ENCODE measurements at regions not wholly inside any gene's neighbourhood (a gene's known extent, or its start where the extent isn't known, plus 50 kb on each side); places are given as distances from the start of the nearest gene placed in this dataset.
"Not testable (repeated sequence)": the region's sequence is repeated elsewhere in the genome, so short reads cannot be mapped to it uniquely, and the experiment has no call there.

GRCh38 chr2:144011553-144011952 lies 508.4 kb downstream of the ZEB2 start:
- DNase-seq (ENCODE audit: low read depth in 2 of 2), result no peak

GRCh38 chr2:144011098-144011497 lies 508.8 kb downstream of the ZEB2 start:
- DNase-seq (ENCODE audit: low read depth in 2 of 2), result no peak

GRCh38 chr2:144010096-144010836 lies 509.7 kb downstream of the ZEB2 start:
- no peak for DNase-seq (ENCODE audit: low read depth in 2 of 2)

GRCh38 chr2:144006139-144006538 lies 513.8 kb downstream of the ZEB2 start:
- DNase-seq (ENCODE audit: low read depth in 2 of 2), result no peak

GRCh38 chr2:144004742-144005141 lies 515.2 kb downstream of the ZEB2 start:
- DNase-seq (ENCODE audit: low read depth in 2 of 2), result no peak

- no peak for DNase-seq (ENCODE audit: low read depth in 2 of 2)
These were observed 516.4 kb downstream of the ZEB2 start for GRCh38 chr2:144003460-144004075.

- no peak for DNase-seq (ENCODE audit: low read depth in 2 of 2)
These were observed 522.9 kb downstream of the ZEB2 start for GRCh38 chr2:143996974-143997373.

GRCh38 chr2:143994961-143995360 lies 525.0 kb downstream of the ZEB2 start:
- no peak for DNase-seq (ENCODE audit: low read depth in 2 of 2)

- DNase-seq (ENCODE audit: low read depth in 2 of 2), result not testable (repeated sequence)
These were observed 528.3 kb downstream of the ZEB2 start for GRCh38 chr2:143991596-143991995.

- DNase-seq (ENCODE audit: low read depth in 2 of 2), result no peak
These were observed 531.8 kb downstream of the ZEB2 start for GRCh38 chr2:143988082-143988481.

- DNase-seq (ENCODE audit: low read depth in 2 of 2), result no peak
These were observed 538.5 kb downstream of the ZEB2 start for GRCh38 chr2:143981428-143981827.

- DNase-seq (ENCODE audit: low read depth in 2 of 2), result no peak
These were observed 542.6 kb downstream of the ZEB2 start for GRCh38 chr2:143977356-143977755.

- no peak for DNase-seq (ENCODE audit: low read depth in 2 of 2)
These were observed 544.7 kb downstream of the ZEB2 start for GRCh38 chr2:143975216-143975615.

GRCh38 chr2:143974262-143974661 lies 545.7 kb downstream of the ZEB2 start:
- DNase-seq (ENCODE audit: low read depth in 2 of 2), result no peak

- DNase-seq (ENCODE audit: low read depth in 2 of 2), result no peak
These were observed 551.1 kb downstream of the ZEB2 start for GRCh38 chr2:143968860-143969259.

GRCh38 chr2:143968360-143968759 lies 551.6 kb downstream of the ZEB2 start:
- DNase-seq (ENCODE audit: low read depth in 2 of 2), result no peak

- no peak for DNase-seq (ENCODE audit: low read depth in 2 of 2)
These were observed 554.3 kb downstream of the ZEB2 start for GRCh38 chr2:143965493-143966164.

- no peak for DNase-seq (ENCODE audit: low read depth in 2 of 2)
These were observed 555.0 kb downstream of the ZEB2 start for GRCh38 chr2:143964891-143965290.

GRCh38 chr2:143960177-143960576 lies 559.7 kb downstream of the ZEB2 start:
- no peak for DNase-seq (ENCODE audit: low read depth in 2 of 2)

GRCh38 chr2:143957321-143957720 lies 562.6 kb downstream of the ZEB2 start:
- DNase-seq (ENCODE audit: low read depth in 2 of 2), result no peak

GRCh38 chr2:143955401-143956065 lies 564.4 kb downstream of the ZEB2 start:
- DNase-seq (ENCODE audit: low read depth in 2 of 2), result no peak

GRCh38 chr2:143954844-143955243 lies 565.1 kb downstream of the ZEB2 start:
- DNase-seq (ENCODE audit: low read depth in 2 of 2), result no peak
